ENCODE measurements at regions not wholly inside any gene's neighbourhood (a gene's known extent, or its start where the extent isn't known, plus 50 kb on each side); places are given as distances from the start of the nearest gene placed in this dataset.

- Histone ChIP-seq H3K9me3 (replicated peaks in 1 of 3) (no peaks in the 10 kb centered on the region), H3K4me1 (replicated peaks in 1 of 2) (no peaks in the 10 kb centered on the region), H3K36me3 (replicated peaks in 1 of 2) (no peaks in the 10 kb centered on the region), H3K27ac (no peak overlapping the region), H3K4me3 (no peak overlapping the region), H3K27me3 (no peaks in the 10 kb centered on the region)
- intact Hi-C loops (cut with DNase I): no loop called here
- no peak for DNase-seq
- TF ChIP-seq CTCF (IDR thresholded peaks at IDR 0.05): no peak
- no peak for TF ChIP-seq POLR2A (IDR thresholded peaks at IDR 0.05)
- WGBS, 4 donors: 20 to 40% (median 30%) methylated on average over 6 of the region's 6 CpGs
These were observed 280.0 kb downstream of the TMEM114 start for GRCh38 chr16:8310323-8310722.

DNA sequence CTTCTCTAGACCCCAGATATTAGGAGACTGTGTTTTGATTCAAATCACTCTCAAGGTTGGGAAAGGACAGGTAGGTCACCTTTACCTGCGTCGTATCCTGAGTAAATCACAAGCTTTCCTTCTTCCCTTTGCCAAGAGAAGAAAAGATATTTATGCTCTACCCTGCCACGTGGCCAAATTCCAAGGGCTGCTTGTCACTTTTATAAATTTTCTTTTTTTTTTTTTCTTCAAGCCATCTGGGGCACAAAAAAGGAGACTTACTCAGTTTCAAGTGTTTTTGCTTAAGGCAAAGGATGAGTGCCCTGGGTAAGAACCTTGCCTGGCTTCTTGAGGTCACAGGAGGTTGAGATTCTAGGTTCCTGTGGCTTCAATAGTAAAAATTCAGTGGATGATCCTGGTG, 285.1 kb downstream of the TMEM114 start:
- Histone ChIP-seq H3K27me3 (no peaks in the 10 kb centered on the region), H3K4me3 (no peak overlapping the region), H3K36me3 (replicated peaks in 1 of 2) (no peaks in the 10 kb centered on the region), H3K27ac (no peak overlapping the region), H3K9me3 (replicated peaks in 1 of 3) (no peaks in the 10 kb centered on the region), H3K4me1 (replicated peaks in 1 of 2) (no peaks in the 10 kb centered on the region)
- no peak for TF ChIP-seq CTCF (IDR thresholded peaks at IDR 0.05)
- no peak for TF ChIP-seq POLR2A (IDR thresholded peaks at IDR 0.05)
- intact Hi-C loops (cut with DNase I): no loop called here
- 31 to 42% (median 37%) methylated on average over 3 of the region's 3 CpGs for WGBS, 4 donors
- no peak for DNase-seq

DNA sequence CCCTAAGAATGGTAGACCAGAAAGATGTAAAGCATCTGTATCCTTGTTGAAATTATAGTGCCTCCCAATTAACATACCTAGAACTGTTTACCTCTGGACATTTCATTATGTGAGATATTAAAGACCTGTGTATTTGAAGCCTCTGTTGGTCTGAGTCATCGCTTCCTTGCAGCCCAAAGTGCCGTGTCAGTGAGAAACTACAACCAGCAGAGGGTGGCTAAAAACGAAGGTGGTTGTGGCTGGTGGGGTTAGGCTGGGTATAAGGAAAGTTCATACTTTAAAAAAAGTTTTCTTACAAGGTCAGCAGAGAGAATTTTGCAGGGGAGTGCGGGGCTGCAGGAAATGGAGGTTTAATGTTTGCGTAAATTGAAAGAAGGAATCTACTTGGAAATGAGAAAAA, 290.7 kb downstream of the TMEM114 start:
- no peaks in the 10 kb centered on the region for H3K36me3 ChIP-seq (replicated peaks in 1 of 2)
- WGBS, 4 donors: 66 to 83% (median 79%) methylated on average over 5 of the region's 5 CpGs
- DNase-seq: no peak
- H3K4me3 ChIP-seq: no peak overlapping the region
- H3K9me3 ChIP-seq (replicated peaks in 1 of 3): no peaks in the 10 kb centered on the region
- intact Hi-C loops (cut with DNase I): no loop called here
- TF ChIP-seq POLR2A (IDR thresholded peaks at IDR 0.05): no peak
- TF ChIP-seq CTCF (IDR thresholded peaks at IDR 0.05): no peak
- H3K27ac ChIP-seq: no peak overlapping the region
- no peaks in the 10 kb centered on the region for H3K27me3 ChIP-seq
- H3K4me1 ChIP-seq (replicated peaks in 1 of 2): no peaks in the 10 kb centered on the region

DNA sequence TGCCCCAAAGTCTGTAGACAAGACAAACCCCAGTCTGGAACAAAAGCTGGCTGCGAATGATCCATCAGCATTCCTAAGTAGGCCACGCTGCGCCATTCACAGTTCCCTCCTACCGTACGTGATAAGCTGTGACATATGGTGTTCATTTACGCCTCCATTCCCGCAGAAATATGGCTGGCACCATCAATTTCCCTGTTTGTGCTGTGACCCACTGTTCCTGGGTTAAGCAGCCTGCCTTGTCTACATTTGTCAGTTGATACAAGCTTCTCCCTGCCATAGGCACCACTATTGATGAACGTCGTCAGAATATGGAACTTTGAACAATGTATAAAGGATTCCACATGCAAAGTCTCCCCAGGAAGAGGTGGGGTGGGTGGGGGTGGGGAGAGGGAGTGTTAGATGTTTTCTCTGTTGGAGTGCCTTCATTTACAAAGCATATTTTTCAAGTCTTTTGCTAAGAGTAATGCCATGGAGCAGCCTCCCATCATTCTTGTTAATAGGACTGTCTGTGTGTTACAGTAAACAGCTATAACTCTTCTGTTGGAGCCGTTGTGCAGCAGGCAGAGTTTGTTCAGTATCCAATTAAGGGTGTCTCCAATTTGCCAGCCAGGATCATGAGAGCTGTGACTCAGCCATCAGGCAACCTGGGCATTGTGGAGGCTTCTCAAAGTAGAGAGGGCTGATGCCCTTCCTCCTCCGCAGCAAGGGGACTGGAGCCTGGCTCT, 294.6 kb downstream of the TMEM114 start:
- 31 to 60% (median 42%) methylated on average over 11 of the region's 11 CpGs for WGBS, 4 donors
- H3K27ac ChIP-seq: no peak overlapping the region
- H3K27me3 ChIP-seq: no peaks in the 10 kb centered on the region
- no peaks in the 10 kb centered on the region for H3K36me3 ChIP-seq (replicated peaks in 1 of 2)
- no peak overlapping the region for H3K4me3 ChIP-seq
- H3K4me1 ChIP-seq (replicated peaks in 1 of 2): no peaks in the 10 kb centered on the region
- DNase-seq: no peak
- H3K9me3 ChIP-seq (replicated peaks in 1 of 3): no peaks in the 10 kb centered on the region
- intact Hi-C loops (cut with DNase I): no loop called here
- TF ChIP-seq POLR2A (IDR thresholded peaks at IDR 0.05): no peak
- TF ChIP-seq CTCF (IDR thresholded peaks at IDR 0.05): no peak

Data from adrenal gland (tissue), 9 donors.